BLaER1 treated with 17β-estradiol and CSF1 and Interleukin-3, amounts not matched to agents 10 nM and 100 nM (cell line): ENCODE measurements at regions not wholly inside any gene's neighbourhood (a gene's known extent, or its start where the extent isn't known, plus 50 kb on each side); places are given as distances from the start of the nearest gene placed in this dataset.

Source experiments
- H3K27ac ChIP-seq, 11 experiments: shearing (Covaris generic); formaldehyde crosslinking; 2 replicates each; pipeline ENCODE4 v1.8.1; 2022
- H3K27me3 ChIP-seq, 11 experiments: shearing (Covaris generic); formaldehyde crosslinking; 2 replicates each; pipeline ENCODE4 v1.8.1; 2022
- H3K36me3 ChIP-seq, 11 experiments: shearing (Covaris generic); formaldehyde crosslinking; 2 replicates each; pipeline ENCODE4 v1.8.1; 2022
- H3K4me1 ChIP-seq, 10 experiments: shearing (Covaris generic); formaldehyde crosslinking; 2 replicates each; pipeline ENCODE4 v1.8.1; 2022
- H3K4me2 ChIP-seq, 11 experiments: shearing (Covaris generic); formaldehyde crosslinking; 2 replicates each; pipeline ENCODE4 v1.8.1; 2022
- H3K4me3 ChIP-seq, 10 experiments: shearing (Covaris generic); formaldehyde crosslinking; 2 replicates each; pipeline ENCODE4 v1.8.1; 2022
- H3K9ac ChIP-seq, 11 experiments: shearing (Covaris generic); formaldehyde crosslinking; 2 replicates each; pipeline ENCODE4 v1.8.1; 2022
- H3K9me3 ChIP-seq, 11 experiments: shearing (Covaris generic); formaldehyde crosslinking; replicated peaks in 1 of 11; 2 replicates each; pipeline ENCODE4 v1.8.1; 2022
- H4K20me1 ChIP-seq, 11 experiments: shearing (Covaris generic); formaldehyde crosslinking; 2 replicates each; pipeline ENCODE4 v1.8.1; 2022
- Cebpa-rat ChIP-seq, 11 experiments: shearing (Covaris generic); IDR thresholded peaks; 2 replicates each; pipeline ENCODE4 v1.8.1; 2022

DNA sequence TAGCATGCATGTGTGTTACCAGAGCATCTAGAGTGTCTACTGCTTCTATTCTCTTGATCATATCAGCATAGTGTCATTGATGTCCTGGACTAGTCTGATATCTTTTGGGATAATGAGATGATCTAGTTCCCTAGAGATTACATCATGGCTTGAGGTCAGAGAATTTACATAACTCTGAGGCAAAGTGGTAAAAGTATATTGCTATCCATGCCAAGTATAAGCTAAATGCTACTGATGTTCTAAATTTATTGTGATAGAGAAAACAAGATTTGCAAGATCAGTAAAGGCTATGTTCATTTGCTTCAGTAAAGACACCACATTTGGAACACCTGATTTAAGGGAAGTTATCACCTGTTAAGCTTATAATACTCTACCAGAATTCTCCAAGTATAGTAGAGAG lies 280.7 kb upstream of the PSMD7 start:
- Histone ChIP-seq H3K27me3 (no peaks in the 10 kb centered on the region), H3K4me3 (no peak overlapping the region), H3K9me3 (peaks cover 0 to 4% (median 0%) of the 10 kb centered on the region in 11 experiments; a peak in 3 of 22 replicates), H3K36me3 (no peaks in the 10 kb centered on the region), H3K27ac (no peak overlapping the region), H3K4me1 (no peaks in the 10 kb centered on the region), H3K4me2 (no peak overlapping the region), H3K9ac (no peak overlapping the region), H4K20me1 (no peaks in the 10 kb centered on the region)
- TF ChIP-seq Cebpa-rat (IDR thresholded peaks at IDR 0.05), result no peak

DNA sequence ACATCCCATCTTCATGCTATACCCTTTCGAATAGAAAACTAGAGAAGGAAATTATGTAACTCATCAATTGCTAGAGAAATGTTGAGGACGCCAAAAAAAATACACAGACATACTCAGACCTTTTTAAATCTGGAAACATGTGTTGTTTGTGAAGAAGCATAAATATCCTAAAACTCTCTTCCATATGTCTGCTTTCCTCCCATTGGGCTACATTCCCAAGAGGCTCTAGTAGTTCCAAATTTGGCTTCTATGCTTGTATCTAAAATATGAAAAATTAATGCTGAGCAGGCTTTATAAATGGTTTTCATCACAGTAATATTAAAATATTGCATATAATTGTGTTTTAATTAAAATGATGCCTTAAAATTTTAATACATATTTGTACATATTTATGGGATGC lies 297.9 kb upstream of the PSMD7 start:
- Histone ChIP-seq H3K9me3 (peaks cover 7 to 12% (median 10%) of the 10 kb centered on the region in 11 experiments; a peak in 21 of 22 replicates), H4K20me1 (no peaks in the 10 kb centered on the region), H3K4me2 (no peak overlapping the region), H3K36me3 (no peaks in the 10 kb centered on the region), H3K27ac (no peak overlapping the region), H3K4me1 (peaks cover 0 to 17% (median 0%) of the 10 kb centered on the region in 10 experiments; a peak in 5 of 20 replicates), H3K4me3 (no peak overlapping the region), H3K27me3 (no peaks in the 10 kb centered on the region), H3K9ac (no peak overlapping the region)
- TF ChIP-seq Cebpa-rat (IDR thresholded peaks at IDR 0.05), result no peak

DNA sequence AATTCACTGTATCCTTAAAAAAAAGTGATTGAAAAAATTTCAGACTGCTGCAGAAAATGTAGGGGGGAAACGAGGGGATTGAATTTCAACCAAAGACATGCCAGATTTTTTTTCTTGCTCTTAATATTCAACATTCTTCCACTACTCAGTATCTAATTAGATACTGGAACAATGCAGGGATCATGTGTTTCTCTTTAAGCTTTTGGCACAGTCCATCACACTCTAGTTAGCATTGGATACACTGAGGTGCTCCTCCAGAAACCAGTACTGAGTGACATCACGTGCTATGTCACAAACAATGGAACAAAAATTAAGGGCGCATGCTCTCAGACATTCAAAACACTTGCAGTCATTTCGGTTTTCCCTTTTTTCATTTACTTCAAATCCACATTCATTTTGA lies 298.6 kb upstream of the PSMD7 start:
- H4K20me1 ChIP-seq, result no peaks in the 10 kb centered on the region
- H3K4me3 ChIP-seq, result no peak overlapping the region
- H3K36me3 ChIP-seq, result no peaks in the 10 kb centered on the region
- TF ChIP-seq Cebpa-rat (IDR thresholded peaks at IDR 0.05), result no peak
- H3K27me3 ChIP-seq, result no peaks in the 10 kb centered on the region
- H3K27ac ChIP-seq, result no peak overlapping the region
- no peak overlapping the region for H3K4me2 ChIP-seq
- H3K9ac ChIP-seq, result no peak overlapping the region
- H3K9me3 ChIP-seq, result peaks cover 0 to 6% (median 2%) of the 10 kb centered on the region in 11 experiments; a peak in 10 of 22 replicates
- peaks cover 0 to 21% (median 0%) of the 10 kb centered on the region in 10 experiments; a peak in 5 of 20 replicates for H3K4me1 ChIP-seq

DNA sequence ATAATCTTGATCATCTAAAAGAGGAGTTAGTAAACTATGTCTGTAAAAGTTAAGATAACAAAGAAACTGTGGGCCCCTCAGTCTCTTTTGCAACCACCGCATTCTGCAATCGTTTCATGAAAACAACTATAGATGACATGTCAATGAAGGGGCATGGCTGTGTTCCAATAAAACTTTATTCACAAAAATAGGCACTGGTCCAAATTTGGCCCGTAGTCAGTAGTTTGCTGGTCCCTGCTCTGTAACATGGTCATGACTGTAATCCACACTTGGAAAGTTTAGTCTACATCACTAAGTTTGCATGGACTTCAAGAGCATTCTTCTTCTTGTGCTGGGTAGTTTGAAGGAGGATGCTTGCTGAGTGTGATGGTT lies 299.3 kb upstream of the PSMD7 start:
- H3K9ac ChIP-seq, result no peak overlapping the region
- no peaks in the 10 kb centered on the region for H4K20me1 ChIP-seq
- no peak overlapping the region for H3K27ac ChIP-seq
- no peaks in the 10 kb centered on the region for H3K27me3 ChIP-seq
- H3K4me3 ChIP-seq, result no peak overlapping the region
- peaks cover 0 to 21% (median 0%) of the 10 kb centered on the region in 10 experiments; a peak in 5 of 20 replicates for H3K4me1 ChIP-seq
- H3K36me3 ChIP-seq, result no peaks in the 10 kb centered on the region
- no peak for TF ChIP-seq Cebpa-rat (IDR thresholded peaks at IDR 0.05)
- H3K4me2 ChIP-seq, result no peak overlapping the region
- H3K9me3 ChIP-seq, result no peaks in the 10 kb centered on the region

DNA sequence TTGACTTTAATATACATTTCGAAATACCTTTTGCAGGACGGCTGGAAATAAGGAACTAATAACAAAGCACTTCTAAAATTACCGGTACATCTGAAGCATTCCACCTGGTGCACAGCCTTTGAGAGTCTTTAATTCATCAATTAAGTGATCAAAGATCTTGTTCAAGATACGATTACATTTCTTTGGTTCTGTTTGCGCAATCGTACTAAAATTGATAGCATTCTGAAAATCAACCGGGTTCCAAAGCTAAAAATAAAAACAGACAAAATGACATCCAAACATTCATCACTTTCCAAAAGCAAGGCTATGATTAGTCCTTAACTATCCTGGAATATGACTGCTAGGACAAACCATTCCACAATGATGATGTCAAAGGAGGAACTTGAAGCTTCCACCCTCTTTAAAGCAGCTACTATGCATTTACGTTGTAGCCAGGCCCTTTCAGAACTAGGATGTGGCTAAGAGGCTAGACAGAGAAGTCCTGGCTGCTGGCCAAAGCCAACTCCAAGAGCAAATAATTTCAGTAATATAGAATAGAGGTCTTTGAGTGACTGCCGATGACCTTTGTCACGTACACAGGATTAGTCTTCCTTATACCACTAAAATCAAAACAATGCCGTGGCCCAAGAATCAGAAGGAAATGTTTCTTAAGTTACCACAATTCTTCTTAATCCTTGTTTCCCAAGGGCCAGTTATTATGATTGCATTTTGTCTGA lies 299.8 kb upstream of the PSMD7 start:
- Histone ChIP-seq H3K4me1 (peaks cover 0 to 21% (median 0%) of the 10 kb centered on the region in 10 experiments; a peak in 5 of 20 replicates), H4K20me1 (no peaks in the 10 kb centered on the region), H3K27me3 (no peaks in the 10 kb centered on the region), H3K36me3 (no peaks in the 10 kb centered on the region), H3K9ac (no peak overlapping the region), H3K4me2 (no peak overlapping the region), H3K27ac (no peak overlapping the region), H3K4me3 (no peak overlapping the region), H3K9me3 (no peaks in the 10 kb centered on the region)
- TF ChIP-seq Cebpa-rat (IDR thresholded peaks at IDR 0.05), result peak in 3 of 11 experiments; percentile 40 to 57 (median 45); a peak in 3 of 22 replicates

DNA sequence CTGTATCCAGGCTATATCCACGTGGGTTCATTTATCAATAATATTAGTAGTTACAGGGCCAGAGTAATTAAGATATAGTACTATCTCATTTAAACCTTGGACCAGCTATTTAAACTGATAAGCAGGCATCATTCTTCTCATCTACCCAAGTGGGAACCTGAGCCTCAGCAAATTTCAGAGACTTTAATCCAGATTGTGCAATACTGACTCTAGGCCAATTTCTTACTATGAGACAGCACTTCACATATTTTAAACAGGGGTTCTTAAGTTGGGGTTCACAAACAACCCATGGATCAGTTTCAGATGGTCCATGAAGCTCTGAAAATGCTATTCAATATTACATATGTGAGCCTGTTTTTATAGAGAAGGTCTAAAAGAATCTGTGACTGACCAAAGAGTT lies 302.7 kb upstream of the PSMD7 start:
- no peaks in the 10 kb centered on the region for H4K20me1 ChIP-seq
- no peaks in the 10 kb centered on the region for H3K9me3 ChIP-seq
- H3K36me3 ChIP-seq, result no peaks in the 10 kb centered on the region
- TF ChIP-seq Cebpa-rat (IDR thresholded peaks at IDR 0.05), result peak in 2 of 11 experiments; percentile 26 to 40; a peak in 2 of 22 replicates
- no peak overlapping the region for H3K4me3 ChIP-seq
- H3K27me3 ChIP-seq, result no peaks in the 10 kb centered on the region
- H3K4me1 ChIP-seq, result peaks cover 0 to 21% (median 0%) of the 10 kb centered on the region in 10 experiments; a peak in 5 of 20 replicates
- H3K9ac ChIP-seq, result no peak overlapping the region
- no peak overlapping the region for H3K27ac ChIP-seq
- H3K4me2 ChIP-seq, result 0 out of 22 replicates have a peak overlapping the region, but pooled peaks of 1 of the 11 experiments have one; percentile 6

DNA sequence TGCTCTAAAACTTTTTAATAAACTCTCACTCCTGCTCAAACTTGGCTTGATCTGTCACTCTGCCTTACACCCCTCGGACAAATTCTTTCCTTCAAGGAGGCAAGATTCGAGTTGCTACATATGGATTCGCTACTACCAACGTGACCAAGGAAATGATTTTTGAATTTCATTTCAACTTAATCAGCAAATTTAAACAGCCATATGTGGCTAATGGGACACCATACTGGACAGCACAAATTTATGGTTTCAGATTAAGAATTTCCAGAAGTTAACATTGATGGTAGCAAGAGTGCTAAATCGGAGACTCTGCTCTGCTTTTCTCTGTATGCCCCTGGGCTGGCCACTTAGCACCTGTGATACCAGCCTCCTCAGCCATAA lies 318.2 kb upstream of the PSMD7 start:
- peaks cover 7 to 32% (median 16%) of the 10 kb centered on the region in 11 experiments; a peak in 18 of 22 replicates for H3K9me3 ChIP-seq
- no peaks in the 10 kb centered on the region for H3K4me1 ChIP-seq
- no peaks in the 10 kb centered on the region for H3K36me3 ChIP-seq
- H3K27me3 ChIP-seq, result no peaks in the 10 kb centered on the region
- no peaks in the 10 kb centered on the region for H4K20me1 ChIP-seq
- H3K27ac ChIP-seq, result no peak overlapping the region
- H3K9ac ChIP-seq, result no peak overlapping the region
- no peak overlapping the region for H3K4me2 ChIP-seq
- TF ChIP-seq Cebpa-rat (IDR thresholded peaks at IDR 0.05), result no peak
- no peak overlapping the region for H3K4me3 ChIP-seq

DNA sequence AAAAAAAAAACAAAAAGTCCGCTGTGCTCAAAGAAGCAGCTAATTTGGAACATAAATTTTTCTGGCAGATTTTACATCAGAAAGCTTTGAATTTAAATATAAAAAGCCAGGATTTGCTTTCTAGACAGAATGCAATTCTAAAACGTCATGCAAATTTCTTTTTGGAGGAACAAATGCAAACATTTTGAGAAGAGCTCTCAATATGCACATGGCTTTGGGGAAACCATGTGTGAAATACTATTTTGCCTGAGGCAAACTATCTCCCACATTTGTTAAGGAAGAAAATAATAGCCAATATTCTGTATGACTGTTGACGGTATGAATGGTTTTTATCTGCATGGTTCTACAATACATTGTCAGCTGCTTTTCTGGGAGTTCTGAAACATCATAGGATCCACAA lies 320.0 kb upstream of the PSMD7 start:
- H3K27me3 ChIP-seq, result no peaks in the 10 kb centered on the region
- H3K4me2 ChIP-seq, result no peak overlapping the region
- no peak for TF ChIP-seq Cebpa-rat (IDR thresholded peaks at IDR 0.05)
- H3K27ac ChIP-seq, result no peak overlapping the region
- H3K36me3 ChIP-seq, result no peaks in the 10 kb centered on the region
- no peak overlapping the region for H3K4me3 ChIP-seq
- H4K20me1 ChIP-seq, result no peaks in the 10 kb centered on the region
- H3K9ac ChIP-seq, result no peak overlapping the region
- H3K4me1 ChIP-seq, result no peaks in the 10 kb centered on the region
- peaks cover 2 to 21% (median 6%) of the 10 kb centered on the region in 11 experiments; a peak in 17 of 22 replicates for H3K9me3 ChIP-seq

DNA sequence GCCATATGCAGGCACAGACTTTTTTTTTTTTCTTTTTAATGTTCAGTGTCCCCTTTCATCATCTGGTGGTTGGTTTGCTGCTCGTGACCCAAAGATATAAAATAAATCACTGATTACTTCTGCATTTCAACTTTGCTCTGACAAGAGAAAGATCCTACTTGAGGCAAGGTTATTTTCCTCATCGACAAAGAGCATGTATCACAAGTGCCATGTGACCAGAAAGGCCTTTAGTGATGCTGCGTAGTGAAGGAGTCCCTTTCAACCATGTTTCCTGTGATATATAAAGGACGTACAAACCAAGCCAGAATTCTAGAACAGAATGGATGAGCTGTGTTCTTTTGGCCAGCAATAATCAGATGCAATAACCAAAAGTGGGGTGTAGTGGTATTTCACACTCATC lies 323.4 kb upstream of the PSMD7 start:
- Histone ChIP-seq H3K9me3 (peaks cover 0 to 8% (median 0%) of the 10 kb centered on the region in 11 experiments; a peak in 5 of 22 replicates), H3K27me3 (no peaks in the 10 kb centered on the region), H4K20me1 (no peaks in the 10 kb centered on the region), H3K4me2 (no peak overlapping the region), H3K4me3 (no peak overlapping the region), H3K27ac (no peak overlapping the region), H3K4me1 (no peaks in the 10 kb centered on the region), H3K36me3 (no peaks in the 10 kb centered on the region), H3K9ac (no peak overlapping the region)
- no peak for TF ChIP-seq Cebpa-rat (IDR thresholded peaks at IDR 0.05)

DNA sequence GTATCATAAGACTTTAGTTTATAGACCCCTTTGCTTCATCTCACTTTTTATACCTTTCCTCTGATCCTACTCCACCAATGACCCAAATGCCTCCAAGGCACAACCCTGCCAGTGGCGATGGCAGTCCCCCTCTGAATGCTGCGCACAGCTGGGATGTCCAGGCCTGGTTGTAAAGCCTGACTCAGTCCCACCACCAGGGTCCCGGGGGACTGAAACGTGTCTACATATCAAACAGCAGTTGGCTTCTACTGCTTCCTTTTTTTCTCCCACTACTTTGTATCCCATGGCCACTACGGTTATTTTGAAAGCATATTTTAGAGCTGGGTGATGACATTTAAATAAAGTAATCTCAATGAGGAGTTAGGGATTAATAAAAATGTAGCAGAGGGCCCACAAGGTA lies 329.8 kb upstream of the PSMD7 start:
- Histone ChIP-seq H3K9me3 (peaks cover 0 to 8% (median 2%) of the 10 kb centered on the region in 11 experiments; a peak in 5 of 22 replicates), H3K27me3 (no peaks in the 10 kb centered on the region), H3K4me2 (peak overlapping the region in 9 of 11 experiments; percentile 3 to 56 (median 38); a peak in 16 of 22 replicates), H3K4me1 (peaks cover 0 to 14% (median 10%) of the 10 kb centered on the region in 10 experiments; a peak in 12 of 20 replicates), H4K20me1 (no peaks in the 10 kb centered on the region), H3K27ac (peak overlapping the region in 2 of 11 experiments; percentile 15 to 29; a peak in 1 of 22 replicates), H3K36me3 (no peaks in the 10 kb centered on the region), H3K4me3 (no peak overlapping the region), H3K9ac (no peak overlapping the region)
- TF ChIP-seq Cebpa-rat (IDR thresholded peaks at IDR 0.05), result no peak
